ENCODE measurements at regions not wholly inside any gene's neighbourhood (a gene's known extent, or its start where the extent isn't known, plus 50 kb on each side); places are given as distances from the start of the nearest gene placed in this dataset.
"Not testable (repeated sequence)": the region's sequence is repeated elsewhere in the genome, so short reads cannot be mapped to it uniquely, and the experiment has no call there.

- no peaks in the 10 kb centered on the region for H3K4me1 ChIP-seq (ENCODE audit: control insufficient read depth in 3 of 3, insufficient read depth in 3 of 3, low read length in 3 of 3)
- no peak overlapping the region for H3K4me3 ChIP-seq (ENCODE audit: low read length in 3 of 3)
- no peak overlapping the region for H3K27ac ChIP-seq (ENCODE audit: low read depth, low read length)
- H3K9ac ChIP-seq (ENCODE audit: low read depth in 1 of 3, low read length in 3 of 3): no peak overlapping the region
- no peaks in the 10 kb centered on the region for H3K27me3 ChIP-seq (ENCODE audit: control insufficient read depth in 3 of 3, insufficient read depth in 3 of 3, low read length in 3 of 3)
- no peaks in the 10 kb centered on the region for H3K36me3 ChIP-seq (ENCODE audit: control insufficient read depth in 3 of 3, insufficient read depth in 3 of 3, low read length in 3 of 3)
- no peaks in the 10 kb centered on the region for H3K9me3 ChIP-seq (ENCODE audit: control insufficient read depth in 3 of 3, low read length in 3 of 3)
Observed at GRCh38 chr1:195202241-195202640, 1406.0 kb downstream of the KCNT2 start.

GRCh38 chr1:195200772-195201171 is 1407.5 kb downstream of the KCNT2 start:
- Histone ChIP-seq H3K27me3 (ENCODE audit: control insufficient read depth in 3 of 3, insufficient read depth in 3 of 3, low read length in 3 of 3) (no peaks in the 10 kb centered on the region), H3K9me3 (ENCODE audit: control insufficient read depth in 3 of 3, low read length in 3 of 3) (no peaks in the 10 kb centered on the region), H3K9ac (ENCODE audit: low read depth in 1 of 3, low read length in 3 of 3) (no peak overlapping the region), H3K4me1 (ENCODE audit: control insufficient read depth in 3 of 3, insufficient read depth in 3 of 3, low read length in 3 of 3) (no peaks in the 10 kb centered on the region), H3K27ac (ENCODE audit: low read depth, low read length) (no peak overlapping the region), H3K4me3 (ENCODE audit: low read length in 3 of 3) (no peak overlapping the region), H3K36me3 (ENCODE audit: control insufficient read depth in 3 of 3, insufficient read depth in 3 of 3, low read length in 3 of 3) (no peaks in the 10 kb centered on the region)

DNA sequence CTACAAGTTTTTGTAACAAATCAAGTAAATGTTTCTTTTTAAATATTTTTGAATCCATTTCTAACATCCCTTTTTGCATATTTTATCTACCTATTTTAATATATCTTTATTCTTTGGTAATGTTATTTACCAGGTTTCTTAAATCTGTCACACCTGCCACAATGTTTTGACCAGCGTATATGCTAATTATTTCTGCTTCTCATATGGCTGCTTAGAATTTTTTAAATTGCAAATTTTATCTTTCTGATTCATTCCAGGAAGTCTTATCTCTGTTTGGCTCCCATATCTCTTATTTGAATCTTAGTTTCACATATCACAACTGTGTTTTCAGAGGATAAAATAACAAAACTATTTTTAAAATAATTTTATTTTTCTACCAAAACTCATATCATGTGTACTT is 1411.1 kb downstream of the KCNT2 start:
- no peaks in the 10 kb centered on the region for H3K4me1 ChIP-seq (ENCODE audit: control insufficient read depth in 3 of 3, insufficient read depth in 3 of 3, low read length in 3 of 3)
- H3K9me3 ChIP-seq (ENCODE audit: control insufficient read depth in 3 of 3, low read length in 3 of 3): no peaks in the 10 kb centered on the region
- H3K27ac ChIP-seq (ENCODE audit: low read depth, low read length): no peak overlapping the region
- H3K9ac ChIP-seq (ENCODE audit: low read depth in 1 of 3, low read length in 3 of 3): no peak overlapping the region
- no peaks in the 10 kb centered on the region for H3K36me3 ChIP-seq (ENCODE audit: control insufficient read depth in 3 of 3, insufficient read depth in 3 of 3, low read length in 3 of 3)
- no peak overlapping the region for H3K4me3 ChIP-seq (ENCODE audit: low read length in 3 of 3)
- H3K27me3 ChIP-seq (ENCODE audit: control insufficient read depth in 3 of 3, insufficient read depth in 3 of 3, low read length in 3 of 3): no peaks in the 10 kb centered on the region

DNA sequence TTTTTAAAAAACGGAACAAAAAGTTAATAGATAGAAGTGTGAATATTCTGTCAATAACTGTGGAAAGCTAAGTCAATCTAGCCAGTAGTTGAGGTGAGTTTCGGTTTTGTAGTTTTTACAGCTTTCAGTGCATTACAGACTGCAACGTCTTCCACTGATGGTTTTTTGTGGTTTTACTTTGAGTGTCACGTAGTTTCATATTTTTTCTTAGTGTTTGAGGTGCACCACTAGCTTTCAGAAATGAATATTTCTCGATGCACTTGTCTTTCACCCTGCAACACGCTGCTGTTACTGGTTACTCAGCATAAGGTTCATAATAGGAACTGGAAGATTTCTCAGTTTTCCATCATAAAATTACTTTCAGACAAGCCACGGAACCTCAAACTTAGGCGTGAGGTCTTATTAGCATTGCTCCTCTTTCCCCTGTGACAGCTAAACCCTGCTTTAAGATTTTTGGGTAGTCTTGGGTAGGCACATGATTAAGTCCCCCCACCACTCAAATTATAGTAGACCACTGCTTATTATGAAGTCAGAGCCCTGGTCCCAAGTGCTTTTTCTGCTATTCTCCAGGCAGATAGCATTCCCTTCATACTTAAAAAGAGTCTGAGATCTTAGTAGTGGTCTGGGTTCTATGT is 1412.7 kb downstream of the KCNT2 start:
- Histone ChIP-seq H3K4me3 (ENCODE audit: low read length in 3 of 3) (no peak overlapping the region), H3K4me1 (ENCODE audit: control insufficient read depth in 3 of 3, insufficient read depth in 3 of 3, low read length in 3 of 3) (no peaks in the 10 kb centered on the region), H3K9me3 (ENCODE audit: control insufficient read depth in 3 of 3, low read length in 3 of 3) (no peaks in the 10 kb centered on the region), H3K27ac (ENCODE audit: low read depth, low read length) (no peak overlapping the region), H3K27me3 (ENCODE audit: control insufficient read depth in 3 of 3, insufficient read depth in 3 of 3, low read length in 3 of 3) (no peaks in the 10 kb centered on the region), H3K9ac (ENCODE audit: low read depth in 1 of 3, low read length in 3 of 3) (no peak overlapping the region), H3K36me3 (ENCODE audit: control insufficient read depth in 3 of 3, insufficient read depth in 3 of 3, low read length in 3 of 3) (no peaks in the 10 kb centered on the region)

DNA sequence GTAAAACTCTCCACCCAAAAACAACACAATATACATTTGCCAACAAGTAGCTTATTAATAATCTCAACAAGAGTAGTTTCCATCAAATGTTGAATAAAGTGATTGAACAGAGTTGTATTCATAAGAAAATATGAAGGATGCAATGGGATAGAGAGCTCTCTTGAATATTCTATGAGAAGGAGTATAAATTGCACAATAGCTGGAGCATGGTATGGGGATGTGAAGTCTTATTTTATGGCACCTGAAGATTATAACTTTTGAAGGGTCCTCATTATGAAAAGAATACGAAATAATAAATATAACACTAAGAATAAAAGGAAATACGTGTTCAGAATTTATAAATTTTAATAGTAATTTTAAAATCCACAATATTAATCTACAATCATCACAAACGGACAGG is 1415.1 kb downstream of the KCNT2 start:
- Histone ChIP-seq H3K27me3 (ENCODE audit: control insufficient read depth in 3 of 3, insufficient read depth in 3 of 3, low read length in 3 of 3) (no peaks in the 10 kb centered on the region), H3K9ac (ENCODE audit: low read depth in 1 of 3, low read length in 3 of 3) (no peak overlapping the region), H3K4me1 (ENCODE audit: control insufficient read depth in 3 of 3, insufficient read depth in 3 of 3, low read length in 3 of 3) (no peaks in the 10 kb centered on the region), H3K4me3 (ENCODE audit: low read length in 3 of 3) (no peak overlapping the region), H3K36me3 (ENCODE audit: control insufficient read depth in 3 of 3, insufficient read depth in 3 of 3, low read length in 3 of 3) (no peaks in the 10 kb centered on the region), H3K9me3 (ENCODE audit: control insufficient read depth in 3 of 3, low read length in 3 of 3) (no peaks in the 10 kb centered on the region), H3K27ac (ENCODE audit: low read depth, low read length) (no peak overlapping the region)

- no peak overlapping the region for H3K4me3 ChIP-seq (ENCODE audit: low read length in 3 of 3)
- H3K36me3 ChIP-seq (ENCODE audit: control insufficient read depth in 3 of 3, insufficient read depth in 3 of 3, low read length in 3 of 3): no peaks in the 10 kb centered on the region
- H3K27ac ChIP-seq (ENCODE audit: low read depth, low read length): no peak overlapping the region
- no peaks in the 10 kb centered on the region for H3K27me3 ChIP-seq (ENCODE audit: control insufficient read depth in 3 of 3, insufficient read depth in 3 of 3, low read length in 3 of 3)
- H3K9me3 ChIP-seq (ENCODE audit: control insufficient read depth in 3 of 3, low read length in 3 of 3): no peaks in the 10 kb centered on the region
- H3K9ac ChIP-seq (ENCODE audit: low read depth in 1 of 3, low read length in 3 of 3): no peak overlapping the region
- H3K4me1 ChIP-seq (ENCODE audit: control insufficient read depth in 3 of 3, insufficient read depth in 3 of 3, low read length in 3 of 3): no peaks in the 10 kb centered on the region
Observed at GRCh38 chr1:195188821-195189220, 1419.4 kb downstream of the KCNT2 start.

GRCh38 chr1:195186544-195186943 is 1421.7 kb downstream of the KCNT2 start:
- Histone ChIP-seq H3K9ac (ENCODE audit: low read depth in 1 of 3, low read length in 3 of 3) (no peak overlapping the region), H3K9me3 (ENCODE audit: control insufficient read depth in 3 of 3, low read length in 3 of 3) (no peaks in the 10 kb centered on the region), H3K27me3 (ENCODE audit: control insufficient read depth in 3 of 3, insufficient read depth in 3 of 3, low read length in 3 of 3) (no peaks in the 10 kb centered on the region), H3K4me3 (ENCODE audit: low read length in 3 of 3) (no peak overlapping the region), H3K4me1 (ENCODE audit: control insufficient read depth in 3 of 3, insufficient read depth in 3 of 3, low read length in 3 of 3) (no peaks in the 10 kb centered on the region), H3K27ac (ENCODE audit: low read depth, low read length) (no peak overlapping the region), H3K36me3 (ENCODE audit: control insufficient read depth in 3 of 3, insufficient read depth in 3 of 3, low read length in 3 of 3) (no peaks in the 10 kb centered on the region)

DNA sequence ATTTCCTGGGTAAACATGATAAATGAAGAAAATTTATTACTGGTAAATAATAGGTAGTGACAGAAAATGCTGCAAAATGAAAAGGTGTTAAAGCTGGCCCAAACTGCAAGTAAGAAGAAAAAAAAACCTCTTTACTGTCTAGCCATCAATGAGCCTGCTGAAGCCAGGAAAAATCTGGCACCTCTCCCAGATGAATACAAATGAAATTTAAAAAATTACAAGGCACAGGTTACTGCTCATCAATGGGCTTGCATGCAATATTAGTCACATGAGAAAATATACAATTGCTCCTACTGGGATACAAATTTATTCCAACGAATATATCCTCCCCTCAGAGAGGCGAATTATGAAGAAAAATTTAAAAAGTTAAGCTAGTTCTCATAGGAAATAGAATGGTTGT is 1422.5 kb downstream of the KCNT2 start:
- H3K27me3 ChIP-seq (ENCODE audit: control insufficient read depth in 3 of 3, insufficient read depth in 3 of 3, low read length in 3 of 3): no peaks in the 10 kb centered on the region
- H3K9ac ChIP-seq (ENCODE audit: low read depth in 1 of 3, low read length in 3 of 3): no peak overlapping the region
- H3K9me3 ChIP-seq (ENCODE audit: control insufficient read depth in 3 of 3, low read length in 3 of 3): no peaks in the 10 kb centered on the region
- H3K4me3 ChIP-seq (ENCODE audit: low read length in 3 of 3): no peak overlapping the region
- H3K27ac ChIP-seq (ENCODE audit: low read depth, low read length): no peak overlapping the region
- H3K36me3 ChIP-seq (ENCODE audit: control insufficient read depth in 3 of 3, insufficient read depth in 3 of 3, low read length in 3 of 3): no peaks in the 10 kb centered on the region
- no peaks in the 10 kb centered on the region for H3K4me1 ChIP-seq (ENCODE audit: control insufficient read depth in 3 of 3, insufficient read depth in 3 of 3, low read length in 3 of 3)

DNA sequence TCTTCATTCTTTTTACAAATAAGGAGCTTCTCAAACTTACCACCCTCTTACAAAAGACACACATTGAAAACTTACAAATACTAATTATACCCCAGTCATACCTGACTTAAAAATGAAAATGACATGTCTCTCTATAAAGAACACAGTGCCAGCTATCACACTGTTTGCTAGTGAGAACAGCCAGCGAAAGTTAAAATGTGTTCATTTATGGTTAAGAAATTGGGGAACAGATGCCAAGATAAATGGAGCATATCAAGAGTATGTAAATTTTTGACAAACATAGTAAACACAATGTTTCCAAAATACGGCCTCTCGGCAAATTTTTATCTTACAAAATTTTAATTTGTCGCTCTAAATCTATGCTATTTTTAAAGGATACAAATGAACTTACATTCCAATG is 1422.9 kb downstream of the KCNT2 start:
- no peak overlapping the region for H3K27ac ChIP-seq (ENCODE audit: low read depth, low read length)
- H3K9ac ChIP-seq (ENCODE audit: low read depth in 1 of 3, low read length in 3 of 3): no peak overlapping the region
- H3K36me3 ChIP-seq (ENCODE audit: control insufficient read depth in 3 of 3, insufficient read depth in 3 of 3, low read length in 3 of 3): no peaks in the 10 kb centered on the region
- no peaks in the 10 kb centered on the region for H3K27me3 ChIP-seq (ENCODE audit: control insufficient read depth in 3 of 3, insufficient read depth in 3 of 3, low read length in 3 of 3)
- H3K4me3 ChIP-seq (ENCODE audit: low read length in 3 of 3): no peak overlapping the region
- H3K4me1 ChIP-seq (ENCODE audit: control insufficient read depth in 3 of 3, insufficient read depth in 3 of 3, low read length in 3 of 3): no peaks in the 10 kb centered on the region
- H3K9me3 ChIP-seq (ENCODE audit: control insufficient read depth in 3 of 3, low read length in 3 of 3): no peaks in the 10 kb centered on the region

GRCh38 chr1:195173753-195174152 is 1434.5 kb downstream of the KCNT2 start:
- Histone ChIP-seq H3K36me3 (ENCODE audit: control insufficient read depth in 3 of 3, insufficient read depth in 3 of 3, low read length in 3 of 3) (no peaks in the 10 kb centered on the region), H3K9me3 (ENCODE audit: control insufficient read depth in 3 of 3, low read length in 3 of 3) (no peaks in the 10 kb centered on the region), H3K27ac (ENCODE audit: low read depth, low read length) (no peak overlapping the region), H3K4me3 (ENCODE audit: low read length in 3 of 3) (no peak overlapping the region), H3K27me3 (ENCODE audit: control insufficient read depth in 3 of 3, insufficient read depth in 3 of 3, low read length in 3 of 3) (no peaks in the 10 kb centered on the region), H3K9ac (ENCODE audit: low read depth in 1 of 3, low read length in 3 of 3) (no peak overlapping the region), H3K4me1 (ENCODE audit: control insufficient read depth in 3 of 3, insufficient read depth in 3 of 3, low read length in 3 of 3) (no peaks in the 10 kb centered on the region)

GRCh38 chr1:195159795-195160194 is 1448.4 kb downstream of the KCNT2 start:
- not testable (repeated sequence) for H3K27ac ChIP-seq (ENCODE audit: low read depth, low read length); H3K4me3 ChIP-seq (ENCODE audit: low read length in 3 of 3); H3K4me1 ChIP-seq (ENCODE audit: control insufficient read depth in 3 of 3, insufficient read depth in 3 of 3, low read length in 3 of 3); H3K36me3 ChIP-seq (ENCODE audit: control insufficient read depth in 3 of 3, insufficient read depth in 3 of 3, low read length in 3 of 3); H3K27me3 ChIP-seq (ENCODE audit: control insufficient read depth in 3 of 3, insufficient read depth in 3 of 3, low read length in 3 of 3); H3K9me3 ChIP-seq (ENCODE audit: control insufficient read depth in 3 of 3, low read length in 3 of 3); H3K9ac ChIP-seq (ENCODE audit: low read depth in 1 of 3, low read length in 3 of 3)
